GM23338 (cell line): ENCODE measurements at regions not wholly inside any gene's neighbourhood (a gene's known extent, or its start where the extent isn't known, plus 50 kb on each side); places are given as distances from the start of the nearest gene placed in this dataset.

Experiments used
- CREB1 ChIP-seq: fragments of 250-450 bp; sonication (Bioruptor Pico); IDR thresholded peaks from 2 replicates; pipeline ENCODE4 v1.5.0; 2020; ENCODE audit warnings: low read depth, mild to moderate bottlenecking, moderate library complexity
- CTCF ChIP-seq, 2 experiments: fragments of 200-600 bp in 1 of 2; sonication (generic) in 1 of 2; conservative IDR thresholded peaks; 2 replicates each; pipeline versions ENCODE4 v1.5.1 to v1.6.1; 2016 to 2017; ENCODE audit warnings: antibody characterized with exemption in 2 of 2, low read depth in 2 of 2, mild to moderate bottlenecking in 2 of 2, moderate library complexity in 1 of 2
- EZH2 ChIP-seq: fragments of 200-600 bp; sonication (generic); IDR thresholded peaks from one replicate; pipeline ENCODE4 v1.8.0; 2017; ENCODE audit warnings: antibody characterized with exemption, mild to moderate bottlenecking, low read depth; ENCODE audit not compliant: unreplicated experiment
- EZH2phosphoT487 ChIP-seq: fragments of 200-600 bp; sonication (generic); IDR thresholded peaks from one replicate; pipeline ENCODE4 v1.8.1; 2018; ENCODE audit warnings: antibody characterized with exemption; ENCODE audit not compliant: unreplicated experiment
- JUNB ChIP-seq: IDR thresholded peaks from one replicate; pipeline ENCODE4 v1.6.1; 2016; ENCODE audit warnings: antibody characterized with exemption; ENCODE audit not compliant: unreplicated experiment
- NANOG ChIP-seq: IDR thresholded peaks from 2 replicates; pipeline ENCODE4 v1.6.1; 2016; ENCODE audit warnings: antibody characterized with exemption, borderline replicate concordance
- POLR2AphosphoS5 ChIP-seq: IDR thresholded peaks from 2 replicates; pipeline ENCODE4 v1.6.1; 2016; ENCODE audit warnings: antibody characterized with exemption, low read depth
- REST ChIP-seq: IDR thresholded peaks from one replicate; pipeline ENCODE4 v1.6.1; 2018; ENCODE audit warnings: antibody characterized with exemption; ENCODE audit not compliant: unreplicated experiment
- STAT1 ChIP-seq: IDR thresholded peaks from one replicate; pipeline ENCODE4 v1.6.1; 2016; ENCODE audit warnings: antibody characterized with exemption; ENCODE audit not compliant: unreplicated experiment
- ZNF114 ChIP-seq: fragments of 250-450 bp; sonication (Bioruptor Pico); IDR thresholded peaks from 2 replicates; pipeline ENCODE4 v1.5.0; 2020; ENCODE audit warnings: mild to moderate bottlenecking, moderate library complexity
- ZNF331 ChIP-seq: fragments of 250-450 bp; sonication (Bioruptor Pico); IDR thresholded peaks from 2 replicates; pipeline ENCODE4 v1.5.0; 2020; ENCODE audit warnings: low read depth, mild to moderate bottlenecking, moderate library complexity
- ZNF462 ChIP-seq: fragments of 250-450 bp; sonication (Bioruptor Pico); IDR thresholded peaks from 2 replicates; pipeline ENCODE4 v1.5.0; 2020; ENCODE audit warnings: mild to moderate bottlenecking, moderate library complexity
- TF ChIP-seq, protein P1 (sequence below): IDR thresholded peaks from 2 replicates; pipeline ENCODE4 v1.6.1; 2016; ENCODE audit warnings: antibody characterized with exemption

GRCh38 chr1:67948151-67949080, 102.0 kb downstream of the DIRAS3 start:
- TF ChIP-seq CTCF (conservative IDR thresholded peaks at IDR 0.05; ENCODE audit: low read depth in 2 of 2), result no peak
- TF ChIP-seq EZH2, result no peak
- no peak for TF ChIP-seq JUNB
- TF ChIP-seq EZH2phosphoT487, result no peak
- TF ChIP-seq POLR2AphosphoS5, result no peak
- TF ChIP-seq REST, result no peak
- no peak for TF ChIP-seq ZNF462
- TF ChIP-seq, protein P1, sequence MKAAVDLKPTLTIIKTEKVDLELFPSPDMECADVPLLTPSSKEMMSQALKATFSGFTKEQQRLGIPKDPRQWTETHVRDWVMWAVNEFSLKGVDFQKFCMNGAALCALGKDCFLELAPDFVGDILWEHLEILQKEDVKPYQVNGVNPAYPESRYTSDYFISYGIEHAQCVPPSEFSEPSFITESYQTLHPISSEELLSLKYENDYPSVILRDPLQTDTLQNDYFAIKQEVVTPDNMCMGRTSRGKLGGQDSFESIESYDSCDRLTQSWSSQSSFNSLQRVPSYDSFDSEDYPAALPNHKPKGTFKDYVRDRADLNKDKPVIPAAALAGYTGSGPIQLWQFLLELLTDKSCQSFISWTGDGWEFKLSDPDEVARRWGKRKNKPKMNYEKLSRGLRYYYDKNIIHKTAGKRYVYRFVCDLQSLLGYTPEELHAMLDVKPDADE, result no peak
- no peak for TF ChIP-seq CREB1 (CRISPR knock-in tag)
- no peak for TF ChIP-seq ZNF114 (CRISPR knock-in tag)
- TF ChIP-seq NANOG, result no peak
- no peak for TF ChIP-seq STAT1
- TF ChIP-seq ZNF331 (CRISPR knock-in tag), result no peak
